Spinal cord (tissue), 9 donors: ENCODE measurements at regions not wholly inside any gene's neighbourhood (a gene's known extent, or its start where the extent isn't known, plus 50 kb on each side); places are given as distances from the start of the nearest gene placed in this dataset.
A peak's percentile ranks its signal among the peaks of the same experiment; 100 is the strongest.

Experiments used
- DNase-seq, 6 donors: peaks; one replicate each; pipeline versions ENCODE4 v3.0.0 to v3.0.0-alpha.2; 2013 to 2015; ENCODE audit warnings: low spot score in 6 of 6, low read depth in 4 of 6
- H3K27ac ChIP-seq: one replicate; pipeline ENCODE4 v1.5.1; 2013; ENCODE audit warnings: low read depth, low read length, control low read depth
- H3K27me3 ChIP-seq: one replicate; pipeline ENCODE4 v1.6.1; 2013; ENCODE audit warnings: low read length; ENCODE audit not compliant: control insufficient read depth, insufficient read depth
- H3K36me3 ChIP-seq: one replicate; pipeline ENCODE4 v1.6.1; 2013; ENCODE audit warnings: low read length; ENCODE audit not compliant: control insufficient read depth, insufficient read depth
- H3K4me1 ChIP-seq: one replicate; pipeline ENCODE4 v1.6.1; 2013; ENCODE audit warnings: low read length; ENCODE audit not compliant: control insufficient read depth, insufficient read depth
- H3K4me3 ChIP-seq: one replicate; pipeline ENCODE4 v1.5.1; 2013; ENCODE audit warnings: low read depth, low read length, control low read depth
- H3K9me3 ChIP-seq: one replicate; pipeline ENCODE4 v1.6.1; 2013; ENCODE audit warnings: low read length; ENCODE audit not compliant: control insufficient read depth, insufficient read depth
- WGBS: methylation state at CpG from one replicate; pipeline ENCODE4 v1.1.5; 2013; ENCODE audit warnings: missing lambda C conversion rate; ENCODE audit not compliant: insufficient coverage; 5-methylcytosine and 5-hydroxymethylcytosine counted together
- donor health status: healthy.

- no peaks in the 10 kb centered on the region for H3K9me3 ChIP-seq
- no CpG with 5 or more reads among the region's 1 CpG for WGBS
- no peaks in the 10 kb centered on the region for H3K36me3 ChIP-seq
These were observed 51.6 kb upstream of the DYNLRB2 start for GRCh38 chr16:80489173-80489572.

GRCh38 chr16:80488167-80488566 lies 52.6 kb upstream of the DYNLRB2 start:
- Histone ChIP-seq H3K27me3 (no peaks in the 10 kb centered on the region), H3K9me3 (no peaks in the 10 kb centered on the region), H3K27ac (no peak overlapping the region), H3K36me3 (no peaks in the 10 kb centered on the region), H3K4me1 (no peaks in the 10 kb centered on the region), H3K4me3 (no peak overlapping the region)
- WGBS, result 92% methylated on average over 1 of the region's 2 CpGs
- DNase-seq, result no peak

More at GRCh38 chr16:80489173-80489572, 51.6 kb upstream of the DYNLRB2 start:
- Histone ChIP-seq H3K27ac (no peak overlapping the region), H3K4me3 (no peak overlapping the region), H3K4me1 (no peaks in the 10 kb centered on the region), H3K27me3 (no peaks in the 10 kb centered on the region)
- no peak for DNase-seq

- no peak overlapping the region for H3K4me3 ChIP-seq
- no peak for DNase-seq
- H3K9me3 ChIP-seq, result no peaks in the 10 kb centered on the region
- 100% methylated on average over 1 of the region's 4 CpGs for WGBS
- H3K27me3 ChIP-seq, result no peaks in the 10 kb centered on the region
- no peaks in the 10 kb centered on the region for H3K4me1 ChIP-seq
- H3K36me3 ChIP-seq, result no peaks in the 10 kb centered on the region
- no peak overlapping the region for H3K27ac ChIP-seq
These were observed 60.1 kb upstream of the DYNLRB2 start for GRCh38 chr16:80480664-80481063.

- H3K4me1 ChIP-seq, result no peaks in the 10 kb centered on the region
- no peak overlapping the region for H3K4me3 ChIP-seq
- WGBS, result no CpG with 5 or more reads among the region's 2 CpGs
- H3K36me3 ChIP-seq, result no peaks in the 10 kb centered on the region
- no peak for DNase-seq
- H3K27me3 ChIP-seq, result no peaks in the 10 kb centered on the region
- H3K27ac ChIP-seq, result no peak overlapping the region
- no peaks in the 10 kb centered on the region for H3K9me3 ChIP-seq
These were observed 63.0 kb upstream of the DYNLRB2 start for GRCh38 chr16:80477838-80478237.

GRCh38 chr16:80468029-80468428 lies 72.8 kb upstream of the DYNLRB2 start:
- 81% methylated on average over 6 of the region's 8 CpGs for WGBS
- Histone ChIP-seq H3K36me3 (no peaks in the 10 kb centered on the region), H3K4me3 (no peak overlapping the region), H3K27ac (no peak overlapping the region), H3K4me1 (peaks cover 7% of the 10 kb centered on the region), H3K9me3 (no peaks in the 10 kb centered on the region), H3K27me3 (no peaks in the 10 kb centered on the region)
- DNase-seq, result no peak

- Histone ChIP-seq H3K27me3 (no peaks in the 10 kb centered on the region), H3K4me1 (peaks cover 7% of the 10 kb centered on the region), H3K36me3 (no peaks in the 10 kb centered on the region), H3K9me3 (no peaks in the 10 kb centered on the region), H3K4me3 (peak overlapping the region; percentile 9), H3K27ac (no peak overlapping the region)
- DNase-seq, result peak; percentile 57 to 93 (median 68)
- 14% methylated on average over 19 of the region's 24 CpGs for WGBS
These were observed 74.5 kb upstream of the DYNLRB2 start for GRCh38 chr16:80466024-80466987.

GRCh38 chr16:80463751-80464495 lies 76.9 kb upstream of the DYNLRB2 start:
- Histone ChIP-seq H3K9me3 (no peaks in the 10 kb centered on the region), H3K27me3 (no peaks in the 10 kb centered on the region), H3K27ac (no peak overlapping the region), H3K4me1 (peaks cover 7% of the 10 kb centered on the region), H3K36me3 (no peaks in the 10 kb centered on the region), H3K4me3 (no peak overlapping the region)
- DNase-seq, result peak in 1 of 6 donors; percentile 48
- WGBS, result 63% methylated on average over 6 of the region's 8 CpGs

GRCh38 chr16:80463326-80463725 lies 77.5 kb upstream of the DYNLRB2 start:
- Histone ChIP-seq H3K27ac (no peak overlapping the region), H3K9me3 (no peaks in the 10 kb centered on the region), H3K36me3 (no peaks in the 10 kb centered on the region), H3K4me1 (peaks cover 7% of the 10 kb centered on the region), H3K4me3 (no peak overlapping the region), H3K27me3 (no peaks in the 10 kb centered on the region)
- DNase-seq, result no peak
- WGBS, result no CpG with 5 or more reads among the region's 2 CpGs

GRCh38 chr16:80462917-80463316 lies 77.9 kb upstream of the DYNLRB2 start:
- H3K27me3 ChIP-seq, result no peaks in the 10 kb centered on the region
- 88% methylated on average over 5 of the region's 7 CpGs for WGBS

More at GRCh38 chr16:80462917-80463316, 77.9 kb upstream of the DYNLRB2 start:
- no peak overlapping the region for H3K4me3 ChIP-seq
- H3K27ac ChIP-seq, result no peak overlapping the region
- peaks cover 7% of the 10 kb centered on the region for H3K4me1 ChIP-seq
- no peak for DNase-seq
- no peaks in the 10 kb centered on the region for H3K9me3 ChIP-seq
- no peaks in the 10 kb centered on the region for H3K36me3 ChIP-seq
